ENCODE measurements at regions not wholly inside any gene's neighbourhood (a gene's known extent, or its start where the extent isn't known, plus 50 kb on each side); places are given as distances from the start of the nearest gene placed in this dataset.

DNA sequence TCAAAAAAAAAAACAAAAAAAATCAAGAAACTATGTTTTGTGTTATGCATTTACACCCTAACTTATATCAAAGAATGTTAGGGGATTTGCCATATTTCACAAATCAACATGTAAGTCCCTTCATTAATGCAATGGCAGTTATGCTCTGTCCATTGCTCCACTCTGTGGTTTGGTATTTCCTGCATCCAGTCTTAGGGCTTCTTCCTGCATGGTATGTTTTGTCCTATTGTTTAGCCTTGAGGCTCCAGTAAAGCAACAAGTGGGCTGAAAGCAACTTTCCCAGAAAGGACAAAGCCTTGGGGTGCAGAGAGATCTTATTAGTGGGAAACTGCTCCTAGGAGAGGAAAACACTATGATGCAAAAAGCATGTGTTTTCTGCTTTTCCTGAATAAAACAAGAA, 474.1 kb downstream of the IRS1 start:
- Histone ChIP-seq H3K27me3 (ENCODE audit: control insufficient read depth, insufficient read depth, low read length) (no peaks in the 10 kb centered on the region), H3K27ac (ENCODE audit: low read depth in 2 of 2, low read length in 2 of 2) (no peak overlapping the region), H3K4me1 (ENCODE audit: control insufficient read depth in 2 of 3, insufficient read depth in 2 of 3, low read depth in 1 of 3, low read length in 3 of 3) (no peaks in the 10 kb centered on the region), H3K9me3 (ENCODE audit: control insufficient read depth in 2 of 3, insufficient read depth in 1 of 3, low read length in 3 of 3) (no peaks in the 10 kb centered on the region), H3K36me3 (ENCODE audit: control insufficient read depth in 2 of 3, insufficient read depth in 3 of 3, low read length in 3 of 3) (no peaks in the 10 kb centered on the region), H3K9ac (ENCODE audit: low read length in 3 of 3) (no peak overlapping the region), H3K4me3 (ENCODE audit: low read length in 3 of 3) (no peak overlapping the region)
- DNase-seq: no peak
- TF ChIP-seq, protein P1, sequence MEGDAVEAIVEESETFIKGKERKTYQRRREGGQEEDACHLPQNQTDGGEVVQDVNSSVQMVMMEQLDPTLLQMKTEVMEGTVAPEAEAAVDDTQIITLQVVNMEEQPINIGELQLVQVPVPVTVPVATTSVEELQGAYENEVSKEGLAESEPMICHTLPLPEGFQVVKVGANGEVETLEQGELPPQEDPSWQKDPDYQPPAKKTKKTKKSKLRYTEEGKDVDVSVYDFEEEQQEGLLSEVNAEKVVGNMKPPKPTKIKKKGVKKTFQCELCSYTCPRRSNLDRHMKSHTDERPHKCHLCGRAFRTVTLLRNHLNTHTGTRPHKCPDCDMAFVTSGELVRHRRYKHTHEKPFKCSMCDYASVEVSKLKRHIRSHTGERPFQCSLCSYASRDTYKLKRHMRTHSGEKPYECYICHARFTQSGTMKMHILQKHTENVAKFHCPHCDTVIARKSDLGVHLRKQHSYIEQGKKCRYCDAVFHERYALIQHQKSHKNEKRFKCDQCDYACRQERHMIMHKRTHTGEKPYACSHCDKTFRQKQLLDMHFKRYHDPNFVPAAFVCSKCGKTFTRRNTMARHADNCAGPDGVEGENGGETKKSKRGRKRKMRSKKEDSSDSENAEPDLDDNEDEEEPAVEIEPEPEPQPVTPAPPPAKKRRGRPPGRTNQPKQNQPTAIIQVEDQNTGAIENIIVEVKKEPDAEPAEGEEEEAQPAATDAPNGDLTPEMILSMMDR (IDR thresholded peaks at IDR 0.05; ENCODE audit: borderline replicate concordance, extremely low read depth, insufficient read depth): no peak
- intact Hi-C loops (cut with DNase I): no loop called here
- no peak for FAIRE-seq

DNA sequence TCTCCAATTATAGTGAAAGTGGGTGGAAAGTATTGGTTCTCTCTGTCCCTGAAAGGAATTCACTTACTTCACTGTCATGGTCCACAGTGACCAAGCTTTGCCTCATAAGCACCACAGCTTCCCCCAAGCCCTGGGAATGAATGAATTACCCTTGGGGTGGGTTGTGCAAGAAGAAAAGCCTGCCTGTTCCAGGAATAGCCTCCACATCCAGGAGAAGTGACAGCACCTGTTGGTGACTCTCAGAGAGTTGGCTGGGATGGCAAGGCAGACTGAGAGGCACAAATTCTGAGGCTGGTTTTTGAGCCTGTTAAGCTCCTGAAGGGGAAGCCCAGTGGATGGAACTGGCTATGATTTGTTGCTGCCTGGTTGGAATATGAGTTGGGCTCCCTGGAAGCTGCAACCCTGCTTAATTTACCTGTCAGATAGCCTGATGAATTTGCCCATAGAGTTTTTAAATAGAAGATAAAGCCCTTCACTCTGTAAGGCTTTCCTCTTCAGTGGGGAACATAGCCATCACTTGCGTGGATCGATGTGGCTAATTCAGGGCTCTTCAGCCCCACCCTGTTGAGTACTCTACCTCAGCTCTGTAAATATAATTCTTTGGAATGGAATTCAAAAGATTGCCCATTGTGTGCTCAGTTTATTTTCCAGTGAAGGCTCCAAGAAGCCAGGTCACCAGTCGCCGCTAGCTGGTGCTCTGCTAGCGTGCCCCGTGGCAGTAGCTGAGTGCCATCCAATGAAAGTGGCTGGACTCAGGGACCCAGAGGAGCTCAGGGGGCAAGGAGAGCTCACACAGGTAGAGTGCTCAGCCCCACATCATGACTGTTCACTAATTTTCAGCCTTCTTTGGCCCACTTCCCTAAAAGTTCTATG, 479.3 kb downstream of the IRS1 start:
- no peak overlapping the region for H3K27ac ChIP-seq (ENCODE audit: low read depth in 2 of 2, low read length in 2 of 2)
- TF ChIP-seq, protein P1 (IDR thresholded peaks at IDR 0.05; ENCODE audit: borderline replicate concordance, extremely low read depth, insufficient read depth): no peak
- no peaks in the 10 kb centered on the region for H3K36me3 ChIP-seq (ENCODE audit: control insufficient read depth in 2 of 3, insufficient read depth in 3 of 3, low read length in 3 of 3)
- H3K27me3 ChIP-seq (ENCODE audit: control insufficient read depth, insufficient read depth, low read length): no peaks in the 10 kb centered on the region
- no peaks in the 10 kb centered on the region for H3K9me3 ChIP-seq (ENCODE audit: control insufficient read depth in 2 of 3, insufficient read depth in 1 of 3, low read length in 3 of 3)
- no peak overlapping the region for H3K4me3 ChIP-seq (ENCODE audit: low read length in 3 of 3)
- H3K9ac ChIP-seq (ENCODE audit: low read length in 3 of 3): no peak overlapping the region
- no peak for DNase-seq
- FAIRE-seq: no peak
- no peaks in the 10 kb centered on the region for H3K4me1 ChIP-seq (ENCODE audit: control insufficient read depth in 2 of 3, insufficient read depth in 2 of 3, low read depth in 1 of 3, low read length in 3 of 3)
- intact Hi-C loops (cut with DNase I): no loop called here

DNA sequence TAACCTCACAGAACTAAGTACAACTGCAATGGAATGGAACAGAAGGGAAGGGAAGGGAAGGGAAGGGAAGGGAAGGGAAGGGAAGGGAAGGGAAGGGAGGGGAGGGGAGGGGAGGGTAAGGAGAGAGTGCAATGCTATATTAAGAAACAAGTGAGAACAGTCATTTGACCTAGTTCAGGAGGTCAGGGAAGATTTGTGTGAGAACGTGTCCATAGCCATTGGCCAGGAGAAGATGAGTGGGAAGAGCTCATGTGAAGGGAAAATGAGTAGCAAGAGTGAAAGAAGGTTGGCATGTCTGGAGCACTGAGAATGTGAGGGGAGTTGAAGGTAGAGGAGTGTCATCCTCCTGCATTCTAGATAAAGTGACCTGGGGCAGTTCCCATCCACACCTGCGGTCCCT, 481.6 kb downstream of the IRS1 start:
- TF ChIP-seq, protein P1 (IDR thresholded peaks at IDR 0.05; ENCODE audit: borderline replicate concordance, extremely low read depth, insufficient read depth): no peak

More for the DNA sequence above, 481.6 kb downstream of the IRS1 start:
- no peaks in the 10 kb centered on the region for H3K36me3 ChIP-seq (ENCODE audit: control insufficient read depth in 2 of 3, insufficient read depth in 3 of 3, low read length in 3 of 3)
- intact Hi-C loops (cut with DNase I): no loop called here
- H3K4me3 ChIP-seq (ENCODE audit: low read length in 3 of 3): no peak overlapping the region
- no peak overlapping the region for H3K9ac ChIP-seq (ENCODE audit: low read length in 3 of 3)
- FAIRE-seq (no peak), DNase-seq (no peak)
- no peaks in the 10 kb centered on the region for H3K9me3 ChIP-seq (ENCODE audit: control insufficient read depth in 2 of 3, insufficient read depth in 1 of 3, low read length in 3 of 3)
- no peaks in the 10 kb centered on the region for H3K4me1 ChIP-seq (ENCODE audit: control insufficient read depth in 2 of 3, insufficient read depth in 2 of 3, low read depth in 1 of 3, low read length in 3 of 3)
- H3K27me3 ChIP-seq (ENCODE audit: control insufficient read depth, insufficient read depth, low read length): no peaks in the 10 kb centered on the region
- H3K27ac ChIP-seq (ENCODE audit: low read depth in 2 of 2, low read length in 2 of 2): no peak overlapping the region
